Kidney epithelial cell (primary cell): ENCODE measurements at regions not wholly inside any gene's neighbourhood (a gene's known extent, or its start where the extent isn't known, plus 50 kb on each side); places are given as distances from the start of the nearest gene placed in this dataset.
"Not testable (repeated sequence)": the region's sequence is repeated elsewhere in the genome, so short reads cannot be mapped to it uniquely, and the experiment has no call there.

Experiments
- DNase-seq: peaks from one replicate; pipeline ENCODE4 v3.0.0-alpha.2; 2010; ENCODE audit warnings: low read depth
- H3K27me3 ChIP-seq: 2 replicates; pipeline ENCODE4 v1.6.0; 2011; ENCODE audit warnings: low read length; ENCODE audit not compliant: control insufficient read depth, insufficient read depth
- H3K36me3 ChIP-seq: 2 replicates; pipeline ENCODE4 v1.5.1; 2011; ENCODE audit warnings: low read length; ENCODE audit not compliant: control insufficient read depth, insufficient read depth
- H3K4me3 ChIP-seq: 2 replicates; pipeline ENCODE4 v1.5.1; 2011; ENCODE audit warnings: low read depth, mild to moderate bottlenecking, control low read depth, low read length
- TF ChIP-seq, protein P1 (sequence below): IDR thresholded peaks from 2 replicates; pipeline ENCODE4 v1.5.1; 2011; ENCODE audit warnings: mild to moderate bottlenecking, moderate library complexity, low read length, control low read depth, inconsistent platforms; ENCODE audit not compliant: insufficient read depth, poor library complexity, severe bottlenecking

DNA sequence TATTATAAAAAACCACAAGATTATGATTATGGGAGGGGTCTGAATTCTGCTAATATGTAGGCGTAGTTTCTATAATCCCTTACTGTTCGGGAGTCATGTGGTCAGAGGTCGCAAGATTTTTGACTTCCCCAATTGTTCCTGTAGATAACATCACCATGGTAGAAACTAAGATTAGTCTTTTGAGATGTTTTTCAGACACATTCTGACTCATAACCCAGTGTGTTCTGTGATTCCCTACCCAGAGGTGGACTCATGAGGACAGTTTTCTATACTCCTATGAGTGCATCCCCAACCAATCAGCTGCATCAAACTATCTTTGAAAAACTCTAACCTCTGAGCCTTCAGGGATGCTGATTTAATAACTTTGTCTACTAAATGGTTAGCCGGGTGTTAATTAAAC, 175.5 kb downstream of the RFPL4B start:
- DNase-seq, result no peak
- TF ChIP-seq, protein P1, sequence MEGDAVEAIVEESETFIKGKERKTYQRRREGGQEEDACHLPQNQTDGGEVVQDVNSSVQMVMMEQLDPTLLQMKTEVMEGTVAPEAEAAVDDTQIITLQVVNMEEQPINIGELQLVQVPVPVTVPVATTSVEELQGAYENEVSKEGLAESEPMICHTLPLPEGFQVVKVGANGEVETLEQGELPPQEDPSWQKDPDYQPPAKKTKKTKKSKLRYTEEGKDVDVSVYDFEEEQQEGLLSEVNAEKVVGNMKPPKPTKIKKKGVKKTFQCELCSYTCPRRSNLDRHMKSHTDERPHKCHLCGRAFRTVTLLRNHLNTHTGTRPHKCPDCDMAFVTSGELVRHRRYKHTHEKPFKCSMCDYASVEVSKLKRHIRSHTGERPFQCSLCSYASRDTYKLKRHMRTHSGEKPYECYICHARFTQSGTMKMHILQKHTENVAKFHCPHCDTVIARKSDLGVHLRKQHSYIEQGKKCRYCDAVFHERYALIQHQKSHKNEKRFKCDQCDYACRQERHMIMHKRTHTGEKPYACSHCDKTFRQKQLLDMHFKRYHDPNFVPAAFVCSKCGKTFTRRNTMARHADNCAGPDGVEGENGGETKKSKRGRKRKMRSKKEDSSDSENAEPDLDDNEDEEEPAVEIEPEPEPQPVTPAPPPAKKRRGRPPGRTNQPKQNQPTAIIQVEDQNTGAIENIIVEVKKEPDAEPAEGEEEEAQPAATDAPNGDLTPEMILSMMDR, result no peak
- Histone ChIP-seq H3K36me3 (no peaks in the 10 kb centered on the region), H3K4me3 (no peak overlapping the region), H3K27me3 (no peaks in the 10 kb centered on the region)

DNA sequence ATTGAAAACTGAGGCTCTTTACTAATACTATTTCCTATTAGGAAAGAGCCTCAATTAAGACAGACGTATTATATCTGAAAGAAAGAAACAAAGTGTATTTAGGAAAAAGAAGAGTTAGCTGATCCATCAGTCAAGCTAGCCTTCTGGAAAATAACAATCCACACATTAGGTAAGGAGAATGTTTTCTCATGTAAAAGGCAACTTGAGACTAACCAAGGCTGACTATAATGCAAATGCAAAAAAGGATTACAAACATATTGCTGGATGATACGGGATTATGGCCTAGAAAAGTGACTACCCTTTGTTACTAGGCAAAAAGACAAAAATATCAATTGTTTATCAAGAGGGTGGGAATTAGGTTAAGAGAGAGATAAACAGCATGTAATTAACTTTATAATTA, 176.9 kb downstream of the RFPL4B start:
- Histone ChIP-seq H3K36me3 (no peaks in the 10 kb centered on the region), H3K27me3 (no peaks in the 10 kb centered on the region), H3K4me3 (no peak overlapping the region)
- DNase-seq, result no peak
- TF ChIP-seq, protein P1, result no peak

DNA sequence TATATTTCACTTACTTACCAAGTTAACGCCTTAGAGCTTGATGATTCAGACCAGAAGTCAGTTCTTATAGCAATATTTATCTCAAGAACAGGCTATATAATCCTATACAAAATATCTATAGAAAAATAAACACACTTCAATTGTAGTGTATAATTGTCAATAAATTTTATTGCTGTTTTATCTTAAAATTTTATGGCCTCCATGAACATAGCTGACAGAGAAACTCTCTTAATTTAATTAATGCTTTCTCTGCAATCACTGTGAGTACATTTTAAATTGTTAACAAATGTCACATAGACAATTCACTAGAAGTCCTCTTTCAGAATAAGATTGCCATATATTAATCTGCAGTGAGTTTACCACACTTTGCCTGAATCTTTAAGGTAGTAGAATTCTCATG, 178.6 kb downstream of the RFPL4B start:
- no peaks in the 10 kb centered on the region for H3K27me3 ChIP-seq
- H3K36me3 ChIP-seq, result no peaks in the 10 kb centered on the region
- no peak overlapping the region for H3K4me3 ChIP-seq
- no peak for DNase-seq
- TF ChIP-seq, protein P1, result no peak

DNA sequence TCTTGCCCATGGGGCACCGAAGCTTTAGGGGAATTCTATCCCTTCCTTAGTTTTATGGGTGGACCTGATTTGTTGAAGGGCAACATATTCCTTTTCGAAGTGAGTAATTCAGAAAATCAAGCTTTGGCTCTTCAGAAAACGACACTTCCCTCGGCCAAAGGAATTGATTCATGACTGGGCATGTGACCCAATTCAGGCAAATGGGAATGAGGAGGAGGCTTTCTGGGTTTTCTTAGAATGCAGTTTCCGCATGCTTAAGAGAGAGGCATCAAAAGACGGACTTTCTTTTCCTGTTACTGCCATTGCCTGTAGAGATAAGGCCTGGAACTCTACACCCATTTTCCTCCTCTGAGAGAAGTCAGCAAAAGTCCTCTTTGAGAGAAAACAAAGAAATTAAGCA, 179.5 kb downstream of the RFPL4B start:
- Histone ChIP-seq H3K36me3 (no peaks in the 10 kb centered on the region), H3K4me3 (no peak overlapping the region), H3K27me3 (no peaks in the 10 kb centered on the region)
- no peak for DNase-seq
- TF ChIP-seq, protein P1, result no peak

DNA sequence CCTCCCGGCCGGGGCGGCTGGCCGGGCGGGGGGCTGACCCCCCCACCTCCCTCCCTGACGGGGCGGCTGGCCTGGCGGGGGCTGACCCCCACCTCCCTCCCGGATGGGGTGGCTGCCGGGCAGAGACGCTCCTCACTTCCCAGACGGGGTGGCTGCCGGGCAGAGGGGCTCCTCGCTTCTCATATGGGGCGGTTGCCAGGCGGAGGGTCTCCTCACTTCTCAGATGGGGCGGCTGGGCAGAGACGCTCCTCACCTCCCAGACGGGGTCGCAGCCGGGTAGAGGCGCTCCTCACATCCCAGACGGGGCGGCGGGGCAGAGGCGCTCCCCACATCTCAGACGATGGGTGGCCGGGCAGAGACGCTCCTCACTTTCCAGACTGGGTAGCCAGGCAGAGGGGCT, 181.2 kb downstream of the RFPL4B start:
- not testable (repeated sequence) for H3K4me3 ChIP-seq, H3K27me3 ChIP-seq, DNase-seq, H3K36me3 ChIP-seq

DNA sequence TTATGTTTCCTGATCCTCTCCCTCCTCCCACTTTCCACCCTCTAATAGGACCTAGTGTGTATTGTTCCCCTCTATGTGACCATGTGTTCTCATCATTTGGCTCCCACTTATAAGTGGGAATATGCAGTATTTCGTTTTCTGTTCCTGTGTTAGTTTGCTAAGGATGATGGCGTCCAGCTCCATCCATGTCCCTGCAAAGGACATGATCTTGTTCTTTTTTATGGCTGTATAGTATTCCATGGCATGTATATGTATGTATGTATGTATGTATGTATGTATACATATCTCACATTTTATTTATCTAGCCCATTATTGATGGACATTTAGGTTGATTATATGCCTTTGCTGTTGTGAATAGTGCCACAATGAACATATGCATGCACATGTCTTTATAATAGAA, 188.7 kb downstream of the RFPL4B start:
- no peaks in the 10 kb centered on the region for H3K27me3 ChIP-seq
- no peak overlapping the region for H3K4me3 ChIP-seq
- TF ChIP-seq, protein P1, result no peak
- DNase-seq, result no peak
- no peaks in the 10 kb centered on the region for H3K36me3 ChIP-seq
